GM12872 (cell line): ENCODE measurements at regions not wholly inside any gene's neighbourhood (a gene's known extent, or its start where the extent isn't known, plus 50 kb on each side); places are given as distances from the start of the nearest gene placed in this dataset.

ENCODE experiments used
- CTCF ChIP-seq: IDR thresholded peaks from 3 replicates; pipeline ENCODE4 v1.5.1; 2011; ENCODE audit warnings: low read depth, mild to moderate bottlenecking, low read length, moderate library complexity; ENCODE audit not compliant: insufficient read depth

DNA sequence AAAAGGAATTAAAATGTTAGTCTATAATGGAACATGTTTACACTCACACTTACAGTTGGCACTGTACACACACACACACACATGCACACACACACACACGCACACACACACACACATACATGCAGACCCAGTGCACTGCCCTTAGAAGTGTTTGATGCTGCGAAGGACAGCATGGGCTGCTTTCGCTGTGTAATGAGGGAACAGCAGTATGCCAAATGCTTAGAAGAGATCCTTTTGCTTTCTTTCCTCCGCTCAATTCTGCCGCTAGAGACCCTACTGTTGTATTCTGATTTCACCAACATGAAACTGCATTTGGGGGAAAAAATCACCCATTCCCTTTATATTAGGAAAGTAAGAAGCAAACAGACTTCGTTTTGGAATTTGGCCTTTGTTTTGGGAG, 217.9 kb downstream of the ENGASE start:
- TF ChIP-seq CTCF: no peak

GRCh38 chr17:79291391-79291790, 216.8 kb downstream of the ENGASE start:
- TF ChIP-seq CTCF: no peak

DNA sequence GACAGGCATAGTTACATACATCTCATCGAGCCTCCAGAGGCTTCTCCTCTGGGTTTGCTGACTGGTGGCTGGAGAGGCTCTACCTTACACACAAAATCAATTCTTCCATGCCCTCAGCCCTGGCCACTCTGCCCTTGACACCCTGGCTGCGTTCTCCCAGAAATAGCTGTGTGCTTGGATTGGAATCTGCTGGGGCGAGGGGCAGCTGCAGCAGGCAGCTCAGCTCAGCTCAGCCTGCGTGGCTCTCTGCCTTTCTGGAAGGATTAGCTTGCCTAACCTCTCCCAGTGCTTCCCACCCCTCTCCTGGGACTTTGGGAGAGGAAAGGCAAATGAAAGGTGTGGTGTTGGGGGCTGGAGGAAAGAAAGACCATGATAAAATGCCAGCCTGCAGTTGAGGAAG, 216.1 kb downstream of the ENGASE start:
- no peak for TF ChIP-seq CTCF

GRCh38 chr17:79288950-79289349, 214.3 kb downstream of the ENGASE start:
- TF ChIP-seq CTCF: no peak

GRCh38 chr17:79286440-79286839, 211.8 kb downstream of the ENGASE start:
- no peak for TF ChIP-seq CTCF

GRCh38 chr17:79285973-79286372, 211.3 kb downstream of the ENGASE start:
- TF ChIP-seq CTCF: no peak

GRCh38 chr17:79282294-79282693, 207.7 kb downstream of the ENGASE start:
- TF ChIP-seq CTCF: no peak

- TF ChIP-seq CTCF: no peak
Measured at GRCh38 chr17:79281803-79282202, 207.2 kb downstream of the ENGASE start.
